ENCODE measurements at regions not wholly inside any gene's neighbourhood (a gene's known extent, or its start where the extent isn't known, plus 50 kb on each side); places are given as distances from the start of the nearest gene placed in this dataset.

DNA sequence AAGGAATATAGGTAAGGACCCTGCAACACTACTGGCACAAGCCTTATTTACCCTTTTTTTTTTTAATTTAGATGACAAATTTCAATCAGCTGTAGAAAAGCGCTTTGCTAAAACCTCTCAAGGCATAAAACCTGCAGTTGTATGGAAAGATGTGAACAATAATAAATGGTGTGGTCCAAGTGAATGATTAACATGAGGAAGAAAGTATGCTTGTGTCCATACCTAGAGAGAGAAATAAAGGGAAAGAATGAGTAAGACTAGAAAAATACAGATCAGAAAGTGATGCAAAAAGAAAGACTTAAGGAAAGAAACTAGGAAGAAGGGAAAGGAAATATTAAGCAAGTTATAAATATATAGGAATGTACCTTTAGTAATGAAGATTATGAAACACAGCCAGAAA lies 119.2 kb upstream of the SCN7A start:
- H3K27ac ChIP-seq (ENCODE audit: insufficient read depth, low read length) = no peak overlapping the region
- ChIA-PET CTCF (interaction anchor here (0.6 kb wide), 1 partner anchor 783 kb away, joined by 3 read pairs; no protein-coding TSS in a partner anchor), POLR2A (ENCODE audit: unreplicated experiment) (no interaction called here)
- no peaks in the 10 kb centered on the region for H3K27me3 ChIP-seq (ENCODE audit: control insufficient read depth, insufficient read depth, low read length)
- H4K20me1 ChIP-seq (ENCODE audit: insufficient read depth, low read length) = no peaks in the 10 kb centered on the region
- no peak overlapping the region for H2BK5ac ChIP-seq (ENCODE audit: low read depth, low read length, poor library complexity, severe bottlenecking)
- no CpG with 5 or more reads among the region's 1 CpG for WGBS, 2 experiments (ENCODE audit: extremely low coverage in 2 of 2, insufficient read length in 1 of 2)
- no peak overlapping the region for H3K4me2 ChIP-seq (ENCODE audit: low read depth, low read length)
- ATAC-seq (ENCODE audit: low read depth) (no peak), DNase-seq (no peak)
- H2AK9ac ChIP-seq (replicated peaks; ENCODE audit: low read depth, low read length, poor library complexity) = no peak overlapping the region
- no peaks in the 10 kb centered on the region for H3K4me1 ChIP-seq (ENCODE audit: control insufficient read depth, insufficient read depth, low read length)
- H2BK15ac ChIP-seq (ENCODE audit: low read depth, low read length) = no peak overlapping the region
- no peak overlapping the region for H3K9ac ChIP-seq (ENCODE audit: low read depth, low read length)
- H3K14ac ChIP-seq (replicated peaks; ENCODE audit: low read depth, low read length) = no peak overlapping the region
- H2AK5ac ChIP-seq (ENCODE audit: low read depth, low read length) = no peak overlapping the region
- no peak overlapping the region for H3K4me3 ChIP-seq (ENCODE audit: insufficient read depth, low read depth, low read length)
- no peak overlapping the region for H3K23ac ChIP-seq (ENCODE audit: low read depth, low read length)
- no peaks in the 10 kb centered on the region for H3K79me1 ChIP-seq (ENCODE audit: low read depth in 1 of 2, low read length in 2 of 2)
- H2AFZ ChIP-seq (replicated peaks; ENCODE audit: low read length, poor library complexity) = no peak overlapping the region
- H3K18ac ChIP-seq (ENCODE audit: low read depth, low read length) = no peak overlapping the region
- in situ Hi-C loops (cut with MboI; ENCODE audit: low sequenced_read_pairs) = no loop called here
- intact Hi-C loops (cut with micrococcal nuclease) = no loop called here
- BruUV-seq (replicated peaks) = no TSS peak
- no peak overlapping the region for H4K5ac ChIP-seq (ENCODE audit: low read depth, low read length)
- no peak overlapping the region for H3K4ac ChIP-seq (ENCODE audit: low read depth, low read length)
- H4K8ac ChIP-seq (ENCODE audit: low read depth in 2 of 2, low read length in 2 of 2) = no peak overlapping the region
- H3K9me3 ChIP-seq (ENCODE audit: control insufficient read depth, insufficient read depth, low read length) = no peaks in the 10 kb centered on the region
- H3K36me3 ChIP-seq (ENCODE audit: control insufficient read depth, insufficient read depth, low read length) = no peaks in the 10 kb centered on the region
- no peak overlapping the region for H2BK20ac ChIP-seq (ENCODE audit: low read depth, low read length)
- no peaks in the 10 kb centered on the region for H3K9me1 ChIP-seq (ENCODE audit: insufficient read depth, low read length)
- H2BK120ac ChIP-seq (ENCODE audit: low read depth, low read length) = no peak overlapping the region
- dilution Hi-C loops (cut with HindIII; ENCODE audit: low sequenced_read_pairs, unreplicated experiment) = no loop called here
- H3K56ac ChIP-seq (ENCODE audit: extremely low read depth, insufficient read depth, low read length) = no peak overlapping the region
- TF ChIP-seq MXI1 (IDR thresholded peaks at IDR 0.05; ENCODE audit: borderline replicate concordance, low read depth, low read length) = no peak
- no peak for TF ChIP-seq RCOR1 (IDR thresholded peaks at IDR 0.05; ENCODE audit: insufficient replicate concordance, low read length)
- TF ChIP-seq, protein P1, sequence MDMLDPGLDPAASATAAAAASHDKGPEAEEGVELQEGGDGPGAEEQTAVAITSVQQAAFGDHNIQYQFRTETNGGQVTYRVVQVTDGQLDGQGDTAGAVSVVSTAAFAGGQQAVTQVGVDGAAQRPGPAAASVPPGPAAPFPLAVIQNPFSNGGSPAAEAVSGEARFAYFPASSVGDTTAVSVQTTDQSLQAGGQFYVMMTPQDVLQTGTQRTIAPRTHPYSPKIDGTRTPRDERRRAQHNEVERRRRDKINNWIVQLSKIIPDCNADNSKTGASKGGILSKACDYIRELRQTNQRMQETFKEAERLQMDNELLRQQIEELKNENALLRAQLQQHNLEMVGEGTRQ (IDR thresholded peaks at IDR 0.05; ENCODE audit: low read depth, low read length) = no peak
- no peak for TF ChIP-seq FOS (IDR thresholded peaks at IDR 0.05; ENCODE audit: low read depth, low read length)
- TF ChIP-seq, protein P2, sequence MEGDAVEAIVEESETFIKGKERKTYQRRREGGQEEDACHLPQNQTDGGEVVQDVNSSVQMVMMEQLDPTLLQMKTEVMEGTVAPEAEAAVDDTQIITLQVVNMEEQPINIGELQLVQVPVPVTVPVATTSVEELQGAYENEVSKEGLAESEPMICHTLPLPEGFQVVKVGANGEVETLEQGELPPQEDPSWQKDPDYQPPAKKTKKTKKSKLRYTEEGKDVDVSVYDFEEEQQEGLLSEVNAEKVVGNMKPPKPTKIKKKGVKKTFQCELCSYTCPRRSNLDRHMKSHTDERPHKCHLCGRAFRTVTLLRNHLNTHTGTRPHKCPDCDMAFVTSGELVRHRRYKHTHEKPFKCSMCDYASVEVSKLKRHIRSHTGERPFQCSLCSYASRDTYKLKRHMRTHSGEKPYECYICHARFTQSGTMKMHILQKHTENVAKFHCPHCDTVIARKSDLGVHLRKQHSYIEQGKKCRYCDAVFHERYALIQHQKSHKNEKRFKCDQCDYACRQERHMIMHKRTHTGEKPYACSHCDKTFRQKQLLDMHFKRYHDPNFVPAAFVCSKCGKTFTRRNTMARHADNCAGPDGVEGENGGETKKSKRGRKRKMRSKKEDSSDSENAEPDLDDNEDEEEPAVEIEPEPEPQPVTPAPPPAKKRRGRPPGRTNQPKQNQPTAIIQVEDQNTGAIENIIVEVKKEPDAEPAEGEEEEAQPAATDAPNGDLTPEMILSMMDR (conservative IDR thresholded peaks at IDR 0.05; ENCODE audit: low read depth, low read length) = no peak
- H4K91ac ChIP-seq (ENCODE audit: insufficient read depth, low read depth, low read length) = no peak overlapping the region
